Astrocyte (in vitro differentiated cells and primary cell): ENCODE measurements at regions not wholly inside any gene's neighbourhood (a gene's known extent, or its start where the extent isn't known, plus 50 kb on each side); places are given as distances from the start of the nearest gene placed in this dataset.

Experiments
- DNase-seq: peaks from one replicate; pipeline ENCODE4 v3.0.0-alpha.2; 2010; ENCODE audit warnings: low read depth
- FAIRE-seq: peaks from 2 replicates; lab custom pipeline; 2011; peaks lifted over from hg19 to GRCh38; lab: Jason Lieb, UNC
- H2AFZ ChIP-seq: 2 replicates; pipeline ENCODE4 v1.6.0; 2012; ENCODE audit warnings: low read depth, low read length, inconsistent platforms
- H3K27ac ChIP-seq: 2 replicates; pipeline ENCODE4 v1.5.1; 2011; ENCODE audit warnings: low read depth, low read length, inconsistent platforms
- H3K27me3 ChIP-seq: 2 replicates; pipeline ENCODE4 v1.6.0; 2011; ENCODE audit warnings: low read length, inconsistent platforms; ENCODE audit not compliant: insufficient read depth
- H3K36me3 ChIP-seq: 2 replicates; pipeline ENCODE4 v1.5.1; 2011; ENCODE audit warnings: low read length, inconsistent platforms; ENCODE audit not compliant: insufficient read depth
- H3K4me1 ChIP-seq: 2 replicates; pipeline ENCODE4 v1.5.1; 2011; ENCODE audit warnings: low read length, inconsistent platforms; ENCODE audit not compliant: insufficient read depth
- H3K4me2 ChIP-seq: 2 replicates; pipeline ENCODE4 v1.6.0; 2012; ENCODE audit warnings: low read length, inconsistent platforms
- H3K4me3 ChIP-seq: 2 replicates; pipeline ENCODE4 v1.5.1; 2011; ENCODE audit warnings: low read depth, mild to moderate bottlenecking, low read length, inconsistent platforms; ENCODE audit not compliant: insufficient read depth
- H3K79me2 ChIP-seq: 2 replicates; pipeline ENCODE4 v1.6.0; 2012; ENCODE audit warnings: mild to moderate bottlenecking, low read length, inconsistent platforms; ENCODE audit not compliant: insufficient read depth
- H3K9ac ChIP-seq: 2 replicates; pipeline ENCODE4 v1.6.0; 2012; ENCODE audit warnings: mild to moderate bottlenecking, low read length, inconsistent platforms
- H3K9me3 ChIP-seq: 2 replicates; pipeline ENCODE4 v1.5.1; 2012; ENCODE audit warnings: low read depth, mild to moderate bottlenecking, low read length, inconsistent platforms; ENCODE audit not compliant: insufficient read depth
- H4K20me1 ChIP-seq: 2 replicates; pipeline ENCODE4 v1.6.0; 2012; ENCODE audit warnings: low read length, inconsistent platforms; ENCODE audit not compliant: insufficient read depth
- H3K27ac Mint-ChIP-seq: one replicate; pipeline ENCODE4 v1.8.0; 2021; ENCODE audit warnings: mild to moderate bottlenecking, mixed read lengths; ENCODE audit not compliant: unreplicated experiment
- H3K27me3 Mint-ChIP-seq: one replicate; pipeline ENCODE4 v1.8.0; 2021; ENCODE audit warnings: low read depth, mixed read lengths; ENCODE audit not compliant: unreplicated experiment
- H3K36me3 Mint-ChIP-seq: one replicate; pipeline ENCODE4 v1.8.0; 2021; ENCODE audit warnings: low read depth, mixed read lengths; ENCODE audit not compliant: unreplicated experiment
- H3K4me1 Mint-ChIP-seq: one replicate; pipeline ENCODE4 v1.8.0; 2021; ENCODE audit warnings: low read depth, mixed read lengths; ENCODE audit not compliant: unreplicated experiment
- H3K4me3 Mint-ChIP-seq: one replicate; pipeline ENCODE4 v1.8.0; 2021; ENCODE audit warnings: mild to moderate bottlenecking, moderate library complexity, mixed read lengths; ENCODE audit not compliant: unreplicated experiment
- H3K9me3 Mint-ChIP-seq: one replicate; pipeline ENCODE4 v1.8.0; 2021; ENCODE audit warnings: mild to moderate bottlenecking, mixed read lengths; ENCODE audit not compliant: unreplicated experiment
- CTCF ChIP-seq: IDR thresholded peaks from 2 replicates; pipeline ENCODE4 v1.5.1; 2011; ENCODE audit warnings: low read depth, mild to moderate bottlenecking, inconsistent platforms, low read length, moderate library complexity; ENCODE audit not compliant: insufficient read depth
- EZH2 ChIP-seq: IDR thresholded peaks from 2 replicates; pipeline ENCODE4 v1.6.1; 2012; ENCODE audit warnings: mild to moderate bottlenecking, low read length, inconsistent platforms; ENCODE audit not compliant: insufficient read depth

DNA sequence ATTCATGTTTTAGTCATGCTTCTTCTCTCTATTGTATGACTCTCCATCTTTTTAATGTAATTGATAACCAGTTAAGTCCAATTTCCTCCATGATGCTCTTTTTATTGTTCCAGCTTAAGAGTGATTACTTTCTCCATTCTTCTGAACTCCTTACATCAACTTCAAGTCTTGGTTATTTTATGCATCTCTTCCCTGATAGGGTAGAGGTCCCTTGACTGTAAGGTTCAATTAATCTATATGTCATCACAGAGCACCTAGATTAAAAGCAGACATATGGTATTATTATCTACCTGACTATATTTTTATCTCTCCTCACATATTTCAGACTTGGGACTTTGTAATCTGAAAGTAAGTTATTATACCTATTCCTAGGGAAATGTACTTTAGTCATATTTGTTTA, 853.1 kb downstream of the REEP3 start:
- Histone ChIP-seq H3K4me2 (no peak overlapping the region), H3K36me3 (no peaks in the 10 kb centered on the region), H3K79me2 (no peaks in the 10 kb centered on the region), H3K4me3 (no peak overlapping the region), H4K20me1 (no peaks in the 10 kb centered on the region), H3K9ac (no peak overlapping the region), H2AFZ (no peak overlapping the region), H3K27me3 (no peaks in the 10 kb centered on the region), H3K4me1 (no peaks in the 10 kb centered on the region), H3K9me3 (no peaks in the 10 kb centered on the region), H3K27ac (no peak overlapping the region)
- no peaks in the 10 kb centered on the region for H3K9me3 Mint-ChIP-seq
- no peak overlapping the region for H3K27ac Mint-ChIP-seq
- H3K27me3 Mint-ChIP-seq: no peaks in the 10 kb centered on the region
- no peaks in the 10 kb centered on the region for H3K36me3 Mint-ChIP-seq
- FAIRE-seq (no peak), DNase-seq (no peak)
- TF ChIP-seq EZH2: no peak
- no peak for TF ChIP-seq CTCF
- no peak overlapping the region for H3K4me3 Mint-ChIP-seq
- no peaks in the 10 kb centered on the region for H3K4me1 Mint-ChIP-seq

- no peak for DNase-seq
- Mint-ChIP-seq H3K4me3 (no peak overlapping the region), H3K9me3 (no peaks in the 10 kb centered on the region), H3K27me3 (no peaks in the 10 kb centered on the region), H3K36me3 (no peaks in the 10 kb centered on the region), H3K4me1 (no peaks in the 10 kb centered on the region), H3K27ac (no peak overlapping the region)
- Histone ChIP-seq H3K9ac (no peak overlapping the region), H2AFZ (no peak overlapping the region), H3K27ac (no peak overlapping the region), H3K9me3 (no peaks in the 10 kb centered on the region), H3K27me3 (no peaks in the 10 kb centered on the region), H3K4me1 (no peaks in the 10 kb centered on the region), H3K4me2 (no peak overlapping the region), H3K79me2 (no peaks in the 10 kb centered on the region), H3K4me3 (no peak overlapping the region), H3K36me3 (no peaks in the 10 kb centered on the region), H4K20me1 (no peaks in the 10 kb centered on the region)
- TF ChIP-seq EZH2: no peak
- no peak for FAIRE-seq
These were observed 855.0 kb downstream of the REEP3 start for GRCh38 chr10:64376167-64376566.

GRCh38 chr10:64379898-64380297, 858.7 kb downstream of the REEP3 start:
- no peaks in the 10 kb centered on the region for H4K20me1 ChIP-seq
- Mint-ChIP-seq H3K4me3 (no peak overlapping the region), H3K9me3 (peaks cover 2% of the 10 kb centered on the region), H3K36me3 (no peaks in the 10 kb centered on the region), H3K27ac (no peak overlapping the region), H3K4me1 (no peaks in the 10 kb centered on the region), H3K27me3 (no peaks in the 10 kb centered on the region)
- no peak overlapping the region for H3K27ac ChIP-seq
- H3K9me3 ChIP-seq: no peaks in the 10 kb centered on the region
- no peak overlapping the region for H3K9ac ChIP-seq
- no peak for FAIRE-seq
- no peaks in the 10 kb centered on the region for H3K36me3 ChIP-seq
- H2AFZ ChIP-seq: no peak overlapping the region
- H3K27me3 ChIP-seq: no peaks in the 10 kb centered on the region
- TF ChIP-seq EZH2 (no peak), CTCF (no peak)
- DNase-seq: no peak
- no peak overlapping the region for H3K4me2 ChIP-seq
- no peaks in the 10 kb centered on the region for H3K79me2 ChIP-seq
- no peaks in the 10 kb centered on the region for H3K4me1 ChIP-seq
- no peak overlapping the region for H3K4me3 ChIP-seq
